ENCODE measurements at regions not wholly inside any gene's neighbourhood (a gene's known extent, or its start where the extent isn't known, plus 50 kb on each side); places are given as distances from the start of the nearest gene placed in this dataset.

GRCh38 chr2:138201286-138201685, 237.0 kb downstream of the HNMT start:
- intact Hi-C loops (cut with DNase I; ENCODE audit: low total_unique reads), result no loop called here
- no peak for DNase-seq (ENCODE audit: low spot score in 2 of 2)
- TF ChIP-seq POLR2A (IDR thresholded peaks at IDR 0.05) (no peak), CTCF (IDR thresholded peaks at IDR 0.05) (no peak)
- 92 to 96% methylated on average over 2 of the region's 2 CpGs for WGBS, 2 donors
- no peak overlapping the region for H3K4me3 ChIP-seq (ENCODE audit: low read depth, poor library complexity, severe bottlenecking)

GRCh38 chr2:138202762-138203161, 238.5 kb downstream of the HNMT start:
- WGBS, 2 donors, result 60 to 68% methylated on average over 1 of the region's 1 CpG
- H3K4me3 ChIP-seq (ENCODE audit: low read depth, poor library complexity, severe bottlenecking), result no peak overlapping the region
- no peak for DNase-seq (ENCODE audit: low spot score in 2 of 2)
- intact Hi-C loops (cut with DNase I; ENCODE audit: low total_unique reads), result no loop called here
- no peak for TF ChIP-seq CTCF (IDR thresholded peaks at IDR 0.05)
- no peak for TF ChIP-seq POLR2A (IDR thresholded peaks at IDR 0.05)

- WGBS, 2 donors, result 86 to 91% methylated on average over 1 of the region's 1 CpG
- no peak overlapping the region for H3K4me3 ChIP-seq (ENCODE audit: low read depth, poor library complexity, severe bottlenecking)
- no peak for DNase-seq (ENCODE audit: low spot score in 2 of 2)
- TF ChIP-seq CTCF (IDR thresholded peaks at IDR 0.05), result no peak
- no peak for TF ChIP-seq POLR2A (IDR thresholded peaks at IDR 0.05)
- intact Hi-C loops (cut with DNase I; ENCODE audit: low total_unique reads), result no loop called here
These were observed 241.0 kb downstream of the HNMT start for GRCh38 chr2:138205281-138205680.

GRCh38 chr2:138207074-138207930, 243.0 kb downstream of the HNMT start:
- TF ChIP-seq CTCF (IDR thresholded peaks at IDR 0.05) (no peak), POLR2A (IDR thresholded peaks at IDR 0.05) (no peak)
- 93 to 96% methylated on average over 3 of the region's 3 CpGs for WGBS, 2 donors
- DNase-seq (ENCODE audit: low spot score in 2 of 2), result no peak
- no peak overlapping the region for H3K4me3 ChIP-seq (ENCODE audit: low read depth, poor library complexity, severe bottlenecking)
- intact Hi-C loops (cut with DNase I; ENCODE audit: low total_unique reads), result no loop called here

- DNase-seq (ENCODE audit: low spot score in 2 of 2), result no peak
- TF ChIP-seq CTCF (IDR thresholded peaks at IDR 0.05), result no peak
- TF ChIP-seq POLR2A (IDR thresholded peaks at IDR 0.05), result no peak
- intact Hi-C loops (cut with DNase I; ENCODE audit: low total_unique reads), result no loop called here
- 67 to 79% methylated on average over 3 of the region's 3 CpGs for WGBS, 2 donors
- no peak overlapping the region for H3K4me3 ChIP-seq (ENCODE audit: low read depth, poor library complexity, severe bottlenecking)
These were observed 244.7 kb downstream of the HNMT start for GRCh38 chr2:138209009-138209408.

GRCh38 chr2:138210487-138210886, 246.2 kb downstream of the HNMT start:
- H3K4me3 ChIP-seq (ENCODE audit: low read depth, poor library complexity, severe bottlenecking), result no peak overlapping the region
- no peak for DNase-seq (ENCODE audit: low spot score in 2 of 2)
- WGBS, 2 donors, result 83 to 93% methylated on average over 2 of the region's 2 CpGs
- no peak for TF ChIP-seq CTCF (IDR thresholded peaks at IDR 0.05)
- no peak for TF ChIP-seq POLR2A (IDR thresholded peaks at IDR 0.05)
- intact Hi-C loops (cut with DNase I; ENCODE audit: low total_unique reads), result no loop called here

Data from lower leg skin (tissue), 4 donors.